ENCODE measurements at regions not wholly inside any gene's neighbourhood (a gene's known extent, or its start where the extent isn't known, plus 50 kb on each side); places are given as distances from the start of the nearest gene placed in this dataset.

DNA sequence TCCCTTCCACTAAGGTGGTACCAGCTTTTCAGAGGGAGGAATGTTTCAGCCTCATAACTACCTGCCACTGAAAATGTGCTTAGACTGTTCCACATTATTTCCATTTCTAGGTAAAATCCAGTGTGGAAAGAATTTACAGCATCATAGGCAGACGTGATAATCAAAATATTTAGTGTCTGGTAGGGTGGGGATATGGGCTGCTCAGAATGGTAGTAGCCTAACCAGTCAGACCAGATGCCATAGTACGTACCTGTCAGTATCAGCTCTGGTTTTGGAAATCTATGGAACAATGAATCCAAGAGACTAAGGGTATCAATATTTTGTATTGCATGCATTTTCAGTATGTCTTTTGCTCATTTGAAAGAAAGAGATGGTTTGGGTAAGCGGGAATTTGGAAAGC lies 76.8 kb upstream of the APBB1IP start:
- Histone ChIP-seq H3K79me2 (ENCODE audit: insufficient read depth, low read length) (no peaks in the 10 kb centered on the region), H3K27me3 (ENCODE audit: control insufficient read depth in 2 of 2, insufficient read depth in 2 of 2, low read length in 2 of 2) (no peaks in the 10 kb centered on the region), H3K9me3 (replicated peaks in 1 of 2; ENCODE audit: control insufficient read depth in 1 of 2, insufficient read depth in 1 of 2, low read length in 2 of 2) (no peaks in the 10 kb centered on the region), H3K4me1 (ENCODE audit: control insufficient read depth in 1 of 2, insufficient read depth in 2 of 2, low read length in 2 of 2) (peaks cover 18 to 24% of the 10 kb centered on the region in 2 donors), H2AFZ (ENCODE audit: insufficient read depth, low read depth, low read length, poor library complexity, severe bottlenecking) (no peak overlapping the region), H3K4me3 (replicated peaks in 1 of 3; ENCODE audit: low read depth in 2 of 3, low read length in 3 of 3) (no peak overlapping the region), H3K9ac (ENCODE audit: insufficient read depth, low read length, poor library complexity, severe bottlenecking) (no peak overlapping the region), H3K36me3 (replicated peaks in 1 of 2; ENCODE audit: control insufficient read depth in 1 of 2, insufficient read depth in 2 of 2, low read length in 2 of 2) (no peaks in the 10 kb centered on the region), H3K27ac (ENCODE audit: low read depth in 1 of 2, low read length in 2 of 2) (no peak overlapping the region), H3K4me2 (replicated peaks; ENCODE audit: extremely low read depth, low read length, poor library complexity, severe bottlenecking) (no peak overlapping the region), H4K20me1 (ENCODE audit: insufficient read depth, low read length) (no peaks in the 10 kb centered on the region)
- H3K4me1 Mint-ChIP-seq, result peaks cover 20% of the 10 kb centered on the region
- no peak overlapping the region for H3K4me3 Mint-ChIP-seq
- 93% methylated on average over 2 of the region's 3 CpGs for WGBS (ENCODE audit: insufficient coverage)
- no peaks in the 10 kb centered on the region for H3K36me3 Mint-ChIP-seq
- TF ChIP-seq, protein P1, sequence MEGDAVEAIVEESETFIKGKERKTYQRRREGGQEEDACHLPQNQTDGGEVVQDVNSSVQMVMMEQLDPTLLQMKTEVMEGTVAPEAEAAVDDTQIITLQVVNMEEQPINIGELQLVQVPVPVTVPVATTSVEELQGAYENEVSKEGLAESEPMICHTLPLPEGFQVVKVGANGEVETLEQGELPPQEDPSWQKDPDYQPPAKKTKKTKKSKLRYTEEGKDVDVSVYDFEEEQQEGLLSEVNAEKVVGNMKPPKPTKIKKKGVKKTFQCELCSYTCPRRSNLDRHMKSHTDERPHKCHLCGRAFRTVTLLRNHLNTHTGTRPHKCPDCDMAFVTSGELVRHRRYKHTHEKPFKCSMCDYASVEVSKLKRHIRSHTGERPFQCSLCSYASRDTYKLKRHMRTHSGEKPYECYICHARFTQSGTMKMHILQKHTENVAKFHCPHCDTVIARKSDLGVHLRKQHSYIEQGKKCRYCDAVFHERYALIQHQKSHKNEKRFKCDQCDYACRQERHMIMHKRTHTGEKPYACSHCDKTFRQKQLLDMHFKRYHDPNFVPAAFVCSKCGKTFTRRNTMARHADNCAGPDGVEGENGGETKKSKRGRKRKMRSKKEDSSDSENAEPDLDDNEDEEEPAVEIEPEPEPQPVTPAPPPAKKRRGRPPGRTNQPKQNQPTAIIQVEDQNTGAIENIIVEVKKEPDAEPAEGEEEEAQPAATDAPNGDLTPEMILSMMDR (IDR thresholded peaks at IDR 0.05), result no peak
- peaks cover 0 to 2% (median 0%) of the 10 kb centered on the region in 7 donors for H3K9me3 Mint-ChIP-seq
- intact Hi-C loops (cut with micrococcal nuclease), result no loop called here
- DNase-seq, result no peak
- H3K27me3 Mint-ChIP-seq (ENCODE audit: low read depth in 3 of 3), result no peaks in the 10 kb centered on the region
- peak overlapping the region in 2 of 7 donors; percentile 36 to 37 for H3K27ac Mint-ChIP-seq

DNA sequence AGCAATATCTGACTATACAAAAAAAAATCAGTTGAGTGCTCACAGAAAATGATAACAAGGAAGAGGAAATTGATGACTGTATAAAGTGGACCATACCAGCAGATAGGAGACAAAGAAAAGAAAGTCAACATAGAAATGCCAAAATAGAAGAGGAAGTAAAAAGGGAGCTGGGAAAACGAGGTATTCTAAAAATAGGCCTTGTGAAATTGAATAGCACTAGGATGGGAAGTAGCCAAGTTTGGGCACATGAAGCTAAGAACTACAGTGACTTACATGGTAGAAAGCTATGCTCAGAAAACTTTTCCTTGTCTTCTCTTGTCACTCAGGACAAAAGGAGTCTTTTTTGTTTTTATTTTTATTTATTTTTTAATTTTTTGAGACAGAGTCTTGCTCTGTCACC lies 76.2 kb upstream of the APBB1IP start:
- TF ChIP-seq, protein P1 (IDR thresholded peaks at IDR 0.05), result no peak
- Histone ChIP-seq H3K9ac (ENCODE audit: insufficient read depth, low read length, poor library complexity, severe bottlenecking) (no peak overlapping the region), H3K27me3 (ENCODE audit: control insufficient read depth in 2 of 2, insufficient read depth in 2 of 2, low read length in 2 of 2) (no peaks in the 10 kb centered on the region), H4K20me1 (ENCODE audit: insufficient read depth, low read length) (no peaks in the 10 kb centered on the region), H2AFZ (ENCODE audit: insufficient read depth, low read depth, low read length, poor library complexity, severe bottlenecking) (no peak overlapping the region), H3K79me2 (ENCODE audit: insufficient read depth, low read length) (no peaks in the 10 kb centered on the region), H3K4me3 (replicated peaks in 1 of 3; ENCODE audit: low read depth in 2 of 3, low read length in 3 of 3) (no peak overlapping the region), H3K4me1 (ENCODE audit: control insufficient read depth in 1 of 2, insufficient read depth in 2 of 2, low read length in 2 of 2) (peaks cover 18 to 24% of the 10 kb centered on the region in 2 donors), H3K36me3 (replicated peaks in 1 of 2; ENCODE audit: control insufficient read depth in 1 of 2, insufficient read depth in 2 of 2, low read length in 2 of 2) (no peaks in the 10 kb centered on the region), H3K9me3 (replicated peaks in 1 of 2; ENCODE audit: control insufficient read depth in 1 of 2, insufficient read depth in 1 of 2, low read length in 2 of 2) (no peaks in the 10 kb centered on the region), H3K4me2 (replicated peaks; ENCODE audit: extremely low read depth, low read length, poor library complexity, severe bottlenecking) (peak overlapping the region; percentile 33), H3K27ac (ENCODE audit: low read depth in 1 of 2, low read length in 2 of 2) (no peak overlapping the region)
- peak overlapping the region in 2 of 7 donors; percentile 6 to 7 for H3K27ac Mint-ChIP-seq
- peak; percentile 34 to 56 (median 37) for DNase-seq
- H3K4me3 Mint-ChIP-seq, result peak overlapping the region in 1 of 2 donors; percentile 0
- 0% methylated on average over 1 of the region's 1 CpG for WGBS (ENCODE audit: insufficient coverage)
- no peaks in the 10 kb centered on the region for H3K36me3 Mint-ChIP-seq
- H3K4me1 Mint-ChIP-seq, result peaks cover 20% of the 10 kb centered on the region
- intact Hi-C loops (cut with micrococcal nuclease), result no loop called here
- no peaks in the 10 kb centered on the region for H3K27me3 Mint-ChIP-seq (ENCODE audit: low read depth in 3 of 3)
- peaks cover 0 to 5% (median 0%) of the 10 kb centered on the region in 7 donors for H3K9me3 Mint-ChIP-seq

Measured in CD14-positive monocyte (primary cell).